ENCODE measurements at regions not wholly inside any gene's neighbourhood (a gene's known extent, or its start where the extent isn't known, plus 50 kb on each side); places are given as distances from the start of the nearest gene placed in this dataset.

GRCh38 chr6:4302524-4302923 lies 167.1 kb upstream of the ECI2 start:
- peaks cover 8% of the 10 kb centered on the region for H3K9me3 Mint-ChIP-seq
- H3K36me3 Mint-ChIP-seq (ENCODE audit: low read depth): no peaks in the 10 kb centered on the region
- peak overlapping the region; percentile 18 for H3K27ac Mint-ChIP-seq
- peaks cover 55% of the 10 kb centered on the region for H3K4me1 Mint-ChIP-seq (ENCODE audit: low read depth)
- H3K27me3 Mint-ChIP-seq: peaks cover 2% of the 10 kb centered on the region
- intact Hi-C loops (cut with micrococcal nuclease): loop anchor here (10.0 kb wide), 1 partner anchor 102 kb away; no protein-coding TSS in a partner anchor
- H3K4me3 Mint-ChIP-seq: no peak overlapping the region

- H3K9me3 Mint-ChIP-seq: peaks cover 13% of the 10 kb centered on the region
- no peak overlapping the region for H3K27ac Mint-ChIP-seq
- peaks cover under 1% of the 10 kb centered on the region for H3K27me3 Mint-ChIP-seq
- H3K4me1 Mint-ChIP-seq (ENCODE audit: low read depth): peaks cover 55% of the 10 kb centered on the region
- H3K4me3 Mint-ChIP-seq: no peak overlapping the region
- intact Hi-C loops (cut with micrococcal nuclease): loop anchor here (10.0 kb wide), 1 partner anchor 103 kb away; no protein-coding TSS in a partner anchor
- H3K36me3 Mint-ChIP-seq (ENCODE audit: low read depth): no peaks in the 10 kb centered on the region
These were observed 166.5 kb upstream of the ECI2 start for GRCh38 chr6:4301871-4302270.

GRCh38 chr6:4300917-4301316 lies 165.5 kb upstream of the ECI2 start:
- Mint-ChIP-seq H3K36me3 (ENCODE audit: low read depth) (no peaks in the 10 kb centered on the region), H3K4me1 (ENCODE audit: low read depth) (peaks cover 52% of the 10 kb centered on the region), H3K9me3 (peaks cover 13% of the 10 kb centered on the region), H3K27me3 (peaks cover 2% of the 10 kb centered on the region), H3K4me3 (no peak overlapping the region), H3K27ac (no peak overlapping the region)
- intact Hi-C loops (cut with micrococcal nuclease): loop anchor here (10.0 kb wide), 1 partner anchor 104 kb away; no protein-coding TSS in a partner anchor

GRCh38 chr6:4299476-4299875 lies 164.1 kb upstream of the ECI2 start:
- Mint-ChIP-seq H3K36me3 (ENCODE audit: low read depth) (no peaks in the 10 kb centered on the region), H3K4me1 (ENCODE audit: low read depth) (peaks cover 40% of the 10 kb centered on the region)
- intact Hi-C loops (cut with micrococcal nuclease): no loop called here

GRCh38 chr6:4297348-4297747 lies 162.0 kb upstream of the ECI2 start:
- Mint-ChIP-seq H3K36me3 (ENCODE audit: low read depth) (no peaks in the 10 kb centered on the region), H3K4me3 (no peak overlapping the region), H3K27ac (no peak overlapping the region), H3K27me3 (peaks cover 6% of the 10 kb centered on the region), H3K4me1 (ENCODE audit: low read depth) (peaks cover 20% of the 10 kb centered on the region), H3K9me3 (peaks cover 13% of the 10 kb centered on the region)
- intact Hi-C loops (cut with micrococcal nuclease): no loop called here

More at GRCh38 chr6:4299476-4299875, 164.1 kb upstream of the ECI2 start:
- H3K4me3 Mint-ChIP-seq: no peak overlapping the region
- peaks cover 5% of the 10 kb centered on the region for H3K27me3 Mint-ChIP-seq
- H3K9me3 Mint-ChIP-seq: peaks cover 13% of the 10 kb centered on the region
- no peak overlapping the region for H3K27ac Mint-ChIP-seq

- Mint-ChIP-seq H3K9me3 (peaks cover 13% of the 10 kb centered on the region), H3K4me3 (no peak overlapping the region)
- intact Hi-C loops (cut with micrococcal nuclease): no loop called here
These were observed 161.2 kb upstream of the ECI2 start for GRCh38 chr6:4296552-4296951.

GRCh38 chr6:4295783-4296155 lies 160.4 kb upstream of the ECI2 start:
- Mint-ChIP-seq H3K9me3 (peaks cover 13% of the 10 kb centered on the region), H3K27ac (no peak overlapping the region), H3K36me3 (ENCODE audit: low read depth) (no peaks in the 10 kb centered on the region), H3K4me3 (no peak overlapping the region), H3K4me1 (ENCODE audit: low read depth) (peaks cover 10% of the 10 kb centered on the region), H3K27me3 (peaks cover 6% of the 10 kb centered on the region)
- intact Hi-C loops (cut with micrococcal nuclease): no loop called here

More at GRCh38 chr6:4296552-4296951, 161.2 kb upstream of the ECI2 start:
- Mint-ChIP-seq H3K4me1 (ENCODE audit: low read depth) (peaks cover 12% of the 10 kb centered on the region), H3K27ac (no peak overlapping the region), H3K27me3 (peaks cover 6% of the 10 kb centered on the region), H3K36me3 (ENCODE audit: low read depth) (no peaks in the 10 kb centered on the region)

GRCh38 chr6:4295058-4295782 lies 159.8 kb upstream of the ECI2 start:
- H3K9me3 Mint-ChIP-seq: peaks cover 13% of the 10 kb centered on the region
- peaks cover 10% of the 10 kb centered on the region for H3K4me1 Mint-ChIP-seq (ENCODE audit: low read depth)
- no peaks in the 10 kb centered on the region for H3K36me3 Mint-ChIP-seq (ENCODE audit: low read depth)
- H3K4me3 Mint-ChIP-seq: no peak overlapping the region
- H3K27ac Mint-ChIP-seq: no peak overlapping the region
- intact Hi-C loops (cut with micrococcal nuclease): no loop called here
- H3K27me3 Mint-ChIP-seq: peaks cover 6% of the 10 kb centered on the region

GRCh38 chr6:4294636-4295035 lies 159.3 kb upstream of the ECI2 start:
- intact Hi-C loops (cut with micrococcal nuclease): no loop called here

GRCh38 chr6:4291453-4292403 lies 156.4 kb upstream of the ECI2 start:
- Mint-ChIP-seq H3K27me3 (peaks cover 7% of the 10 kb centered on the region), H3K4me1 (ENCODE audit: low read depth) (no peaks in the 10 kb centered on the region), H3K36me3 (ENCODE audit: low read depth) (no peaks in the 10 kb centered on the region), H3K27ac (no peak overlapping the region), H3K4me3 (no peak overlapping the region), H3K9me3 (no peaks in the 10 kb centered on the region)
- intact Hi-C loops (cut with micrococcal nuclease): no loop called here

More at GRCh38 chr6:4294636-4295035, 159.3 kb upstream of the ECI2 start:
- Mint-ChIP-seq H3K9me3 (peaks cover 13% of the 10 kb centered on the region), H3K4me3 (no peak overlapping the region), H3K27me3 (peaks cover 6% of the 10 kb centered on the region), H3K27ac (no peak overlapping the region), H3K4me1 (ENCODE audit: low read depth) (peaks cover 6% of the 10 kb centered on the region), H3K36me3 (ENCODE audit: low read depth) (no peaks in the 10 kb centered on the region)

GRCh38 chr6:4289770-4290320 lies 154.5 kb upstream of the ECI2 start:
- Mint-ChIP-seq H3K4me1 (ENCODE audit: low read depth) (no peaks in the 10 kb centered on the region), H3K27me3 (peaks cover 12% of the 10 kb centered on the region), H3K4me3 (no peak overlapping the region), H3K36me3 (ENCODE audit: low read depth) (no peaks in the 10 kb centered on the region), H3K27ac (no peak overlapping the region), H3K9me3 (no peaks in the 10 kb centered on the region)
- intact Hi-C loops (cut with micrococcal nuclease): no loop called here

GRCh38 chr6:4287811-4288244 lies 152.5 kb upstream of the ECI2 start:
- H3K36me3 Mint-ChIP-seq (ENCODE audit: low read depth): no peaks in the 10 kb centered on the region
- H3K4me3 Mint-ChIP-seq: no peak overlapping the region
- H3K27ac Mint-ChIP-seq: no peak overlapping the region
- H3K27me3 Mint-ChIP-seq: peaks cover 19% of the 10 kb centered on the region
- H3K9me3 Mint-ChIP-seq: no peaks in the 10 kb centered on the region
- no peaks in the 10 kb centered on the region for H3K4me1 Mint-ChIP-seq (ENCODE audit: low read depth)
- intact Hi-C loops (cut with micrococcal nuclease): no loop called here

GRCh38 chr6:4287372-4287771 lies 152.0 kb upstream of the ECI2 start:
- Mint-ChIP-seq H3K4me3 (no peak overlapping the region), H3K4me1 (ENCODE audit: low read depth) (no peaks in the 10 kb centered on the region), H3K9me3 (no peaks in the 10 kb centered on the region), H3K27ac (no peak overlapping the region), H3K27me3 (peaks cover 20% of the 10 kb centered on the region), H3K36me3 (ENCODE audit: low read depth) (no peaks in the 10 kb centered on the region)
- intact Hi-C loops (cut with micrococcal nuclease): no loop called here

- Mint-ChIP-seq H3K9me3 (no peaks in the 10 kb centered on the region), H3K4me3 (no peak overlapping the region), H3K36me3 (ENCODE audit: low read depth) (no peaks in the 10 kb centered on the region), H3K27ac (no peak overlapping the region), H3K27me3 (peaks cover 46% of the 10 kb centered on the region), H3K4me1 (ENCODE audit: low read depth) (peaks cover 9% of the 10 kb centered on the region)
- intact Hi-C loops (cut with micrococcal nuclease): no loop called here
These were observed 147.6 kb upstream of the ECI2 start for GRCh38 chr6:4282926-4283325.
